COLO668 (cell line): ENCODE measurements at regions not wholly inside any gene's neighbourhood (a gene's known extent, or its start where the extent isn't known, plus 50 kb on each side); places are given as distances from the start of the nearest gene placed in this dataset.
"Not testable (repeated sequence)": the region's sequence is repeated elsewhere in the genome, so short reads cannot be mapped to it uniquely, and the experiment has no call there.

Experiments
- DNase-seq: peaks from one replicate; lab custom pipeline; 2025; ENCODE audit not compliant: unreplicated experiment; lab: John Stamatoyannopoulos, UW

DNA sequence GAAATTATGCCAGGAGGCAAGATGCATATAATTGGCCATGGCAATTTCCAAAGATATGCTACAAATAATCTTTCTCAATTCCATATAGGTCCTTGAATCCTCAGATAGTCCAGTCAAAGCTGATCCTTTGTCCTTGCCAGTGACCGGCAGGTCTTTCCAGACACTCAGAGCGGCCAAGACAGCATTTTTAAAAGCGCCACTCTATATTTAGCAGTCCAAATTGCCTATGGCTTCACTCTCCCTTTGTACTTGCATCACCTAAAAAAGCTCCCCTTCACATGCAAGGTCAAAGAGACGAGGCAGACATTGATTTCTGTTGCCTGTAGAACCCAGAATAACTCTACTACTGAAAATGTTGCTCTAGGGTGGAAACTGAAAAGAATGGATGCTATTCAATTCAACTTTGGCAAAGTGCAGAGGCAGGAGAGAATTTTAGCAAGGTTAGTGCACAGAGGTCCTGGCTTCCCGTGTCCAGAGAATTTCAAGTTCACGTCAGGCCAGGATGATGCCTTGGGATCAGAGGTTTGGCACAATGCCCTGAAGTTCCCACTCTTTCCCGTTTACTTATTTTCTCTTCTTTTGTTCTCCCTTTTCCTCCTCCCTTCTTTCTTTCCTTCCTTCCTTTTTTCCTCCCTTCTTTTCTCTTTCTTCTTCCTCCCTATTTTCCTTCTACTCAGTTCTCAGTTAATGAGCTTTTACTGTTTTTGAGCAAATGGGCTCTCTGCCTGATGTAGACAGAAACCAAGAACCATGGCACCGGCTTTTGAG, 108.5 kb downstream of the KCNK1 start:
- no peak for DNase-seq

DNA sequence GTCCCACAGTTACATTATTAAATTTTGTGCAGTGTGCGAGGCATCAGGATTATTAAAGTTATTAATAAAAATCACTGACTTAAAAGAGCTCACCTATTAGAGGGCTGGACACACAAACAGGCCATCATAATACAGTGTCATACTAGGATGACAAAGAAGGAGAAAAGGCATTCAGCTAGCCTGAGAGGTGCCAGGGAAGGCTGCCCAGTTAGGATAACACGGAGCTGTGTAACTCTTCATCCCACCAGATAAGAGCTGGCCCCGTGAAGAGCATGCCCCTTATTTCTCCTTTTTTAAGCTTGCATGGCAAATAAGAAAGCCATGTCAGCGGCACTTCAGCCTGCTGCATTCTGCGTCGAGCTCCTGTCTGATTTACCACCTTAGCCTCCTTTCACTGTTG, 109.5 kb downstream of the KCNK1 start:
- no peak for DNase-seq

DNA sequence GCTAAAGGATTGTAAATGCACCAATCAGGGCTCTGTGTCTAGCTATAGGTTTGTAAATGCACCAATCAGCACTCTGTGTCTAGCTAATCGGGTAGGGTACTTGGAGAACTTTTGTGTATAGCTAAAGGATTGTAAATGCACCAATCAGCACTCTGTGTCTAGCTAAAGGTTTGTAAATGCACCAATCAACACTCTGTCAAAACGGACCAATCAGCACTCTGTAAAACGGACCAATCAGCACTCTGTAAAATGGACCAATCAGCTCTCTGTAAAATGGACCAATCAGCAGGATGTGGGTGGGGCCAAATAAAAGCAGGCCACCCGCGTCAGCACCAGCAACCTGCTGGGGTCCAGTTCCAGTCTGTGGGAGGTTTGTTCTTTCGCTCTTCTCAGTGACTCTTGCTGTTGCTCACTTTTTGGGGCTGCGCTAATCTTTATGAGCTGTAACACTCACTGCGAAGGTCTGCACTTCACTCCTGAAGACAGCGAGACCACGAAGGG, 110.3 kb downstream of the KCNK1 start:
- DNase-seq: not testable (repeated sequence)

DNA sequence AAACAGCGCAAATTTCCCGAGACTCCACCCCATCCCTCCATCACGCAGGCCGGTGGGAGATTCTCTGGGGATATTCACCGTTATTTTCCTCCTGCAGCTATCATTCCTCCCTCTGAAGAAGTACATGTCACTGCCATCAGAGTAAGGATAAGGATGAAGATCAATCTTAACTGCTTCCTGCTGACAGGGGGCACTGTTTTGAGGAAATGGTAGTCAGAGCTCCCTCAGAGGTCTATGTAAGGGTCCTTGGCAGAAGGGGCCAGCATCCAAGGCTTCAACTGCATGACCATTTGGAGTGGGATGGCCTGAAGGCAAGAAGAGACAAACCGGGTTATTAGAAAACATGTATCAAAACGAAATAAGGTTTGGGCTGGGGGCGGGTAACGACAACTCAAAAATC, 111.5 kb downstream of the KCNK1 start:
- no peak for DNase-seq

DNA sequence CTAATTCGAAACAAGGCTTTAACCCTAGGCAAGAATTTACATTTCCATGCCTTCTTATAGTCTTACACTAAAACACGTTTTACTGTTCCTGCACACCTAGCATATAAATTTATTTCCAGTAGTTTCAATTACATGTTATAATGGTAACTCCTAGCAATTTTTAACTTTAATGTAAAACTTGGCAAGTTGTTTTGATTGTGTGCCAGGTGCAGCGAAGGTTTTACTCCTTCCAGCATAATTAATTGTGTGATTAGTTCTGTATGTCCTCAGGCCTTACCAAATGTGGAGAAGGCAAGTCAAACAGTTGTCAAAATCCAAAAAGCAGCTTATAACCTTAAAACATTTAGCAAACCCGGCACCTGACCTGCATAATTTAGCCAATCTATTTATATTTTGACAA, 114.8 kb downstream of the KCNK1 start:
- DNase-seq: no peak

DNA sequence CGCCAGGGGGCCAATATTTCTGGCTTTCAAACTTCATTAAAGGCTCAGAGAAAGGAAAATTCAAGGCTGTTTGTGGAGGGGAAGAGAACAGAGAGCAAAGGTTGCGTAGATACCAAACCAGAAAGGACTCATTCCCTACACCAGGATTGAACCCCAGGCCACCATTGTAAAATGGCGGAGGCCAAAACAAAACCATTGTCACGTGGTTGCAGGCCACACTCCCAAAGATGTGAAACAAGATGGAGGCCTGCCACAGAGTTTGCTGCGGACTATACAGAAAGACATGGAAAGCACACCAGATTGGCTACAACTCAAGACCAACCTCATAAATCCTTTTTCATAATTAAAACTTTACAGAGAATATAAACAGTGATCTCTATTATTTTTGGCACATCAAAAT, 116.5 kb downstream of the KCNK1 start:
- DNase-seq: no peak

DNA sequence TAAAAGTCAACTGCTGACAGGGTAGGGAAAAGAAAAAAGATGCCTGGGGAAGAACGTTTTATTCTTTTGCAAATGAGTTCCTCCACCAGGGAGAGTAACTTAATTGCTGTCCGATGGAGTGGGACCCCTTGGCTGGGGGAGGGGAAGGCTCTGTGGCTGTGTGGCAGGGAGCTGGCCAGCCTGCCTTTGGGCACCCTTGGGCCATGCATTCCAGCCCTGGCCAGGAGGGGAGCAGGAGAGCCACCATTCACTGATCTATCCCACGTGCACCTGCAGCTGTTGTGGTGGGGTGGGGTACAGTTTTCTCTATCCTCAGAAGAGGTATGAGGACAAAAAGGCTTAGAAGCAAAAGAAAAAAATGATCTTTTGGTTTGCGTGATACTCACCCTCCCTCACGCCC, 116.9 kb downstream of the KCNK1 start:
- peak; percentile 13 for DNase-seq

DNA sequence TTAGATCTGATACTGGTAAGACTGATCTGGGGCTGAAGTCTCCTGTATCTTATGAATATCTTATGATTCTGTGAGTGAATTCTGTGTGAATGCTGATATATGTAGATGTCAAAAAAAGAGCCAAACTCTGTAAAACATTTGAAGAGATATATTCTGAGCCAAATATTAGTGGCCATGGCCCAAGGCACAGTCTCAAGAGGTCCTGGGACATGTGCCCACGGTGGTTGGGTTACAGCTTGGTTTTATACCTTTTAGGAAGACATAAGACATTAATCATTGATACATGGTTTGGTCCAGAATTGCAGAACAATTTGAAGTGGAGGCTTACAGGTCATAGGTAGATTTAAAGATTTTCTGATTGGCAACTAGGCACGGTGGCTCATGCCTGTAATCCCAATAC, 118.3 kb downstream of the KCNK1 start:
- DNase-seq: no peak

DNA sequence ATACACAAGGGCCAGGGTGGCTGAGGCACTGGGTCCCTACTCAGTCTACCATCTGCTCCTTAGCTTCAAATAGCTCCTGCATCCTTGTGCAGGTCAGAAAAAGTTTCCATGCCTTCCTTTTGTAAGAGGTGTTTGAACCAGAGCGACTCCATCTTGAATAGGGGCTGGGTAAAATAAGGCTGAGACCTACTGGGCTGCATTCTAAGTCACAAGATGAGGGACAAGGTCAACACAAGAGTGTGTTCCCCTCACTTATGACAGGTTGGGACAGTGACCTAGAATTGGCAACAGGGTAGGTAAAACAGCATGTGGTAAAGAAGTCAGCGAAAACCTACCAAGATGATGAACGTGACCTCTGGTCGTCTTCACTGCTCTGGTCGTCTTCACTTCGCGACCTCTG, 120.5 kb downstream of the KCNK1 start:
- DNase-seq: no peak

DNA sequence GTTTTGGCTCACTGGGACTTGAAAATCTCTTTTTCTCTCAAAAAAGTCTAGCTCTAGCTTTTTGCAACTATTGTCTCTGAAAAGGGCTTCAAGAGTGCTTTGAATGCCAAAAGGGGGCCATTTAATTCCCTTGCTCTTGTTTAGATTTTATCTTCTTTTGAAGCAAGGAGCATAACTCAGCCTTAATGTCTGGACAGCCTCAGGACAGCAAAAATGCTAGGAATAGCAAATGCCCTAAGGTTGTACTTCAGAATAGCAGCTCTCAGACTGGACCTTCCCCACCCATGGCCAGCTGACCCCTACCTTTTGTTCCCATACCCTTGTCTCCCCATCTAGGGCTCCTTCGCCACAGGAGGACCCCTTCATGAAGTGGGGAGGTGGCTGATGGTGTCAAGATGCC, 121.4 kb downstream of the KCNK1 start:
- no peak for DNase-seq

DNA sequence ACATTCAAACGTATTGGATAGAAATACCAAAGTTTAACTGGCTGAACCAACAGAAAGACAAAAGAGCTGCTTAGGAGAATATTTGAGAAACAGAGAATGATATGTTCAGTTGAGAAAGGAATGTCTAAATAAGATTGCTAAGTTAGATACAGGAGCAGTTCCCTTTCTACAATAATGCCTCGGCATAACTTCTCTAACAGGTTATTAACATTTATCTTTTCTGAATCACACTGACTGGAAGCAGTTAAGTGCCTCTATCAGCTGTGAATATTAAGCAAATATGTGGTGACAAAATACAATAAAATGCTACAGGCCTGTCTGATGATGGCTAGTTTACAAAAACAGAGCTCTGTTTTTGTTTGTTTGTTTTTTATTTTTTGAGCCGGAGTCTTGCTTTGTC, 121.9 kb downstream of the KCNK1 start:
- DNase-seq: no peak

DNA sequence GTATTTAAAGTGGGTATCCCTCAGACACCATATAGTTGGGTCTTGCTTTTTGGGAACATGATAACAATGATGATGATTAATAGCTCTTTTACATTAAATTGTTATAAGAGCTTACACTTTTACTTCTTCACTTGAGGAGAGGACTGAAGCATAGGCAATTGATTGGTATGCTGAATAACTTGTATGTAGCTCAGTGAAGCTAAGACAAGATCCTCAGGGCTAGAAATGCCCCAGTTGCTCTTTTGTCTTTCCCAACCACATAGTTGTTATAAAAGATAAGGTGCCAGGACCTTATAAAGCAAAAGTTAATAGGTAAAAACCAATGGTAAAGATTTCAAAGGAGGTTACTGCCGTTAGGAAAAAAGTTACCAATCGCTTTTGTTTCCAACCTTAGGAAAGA, 123.4 kb downstream of the KCNK1 start:
- DNase-seq: no peak

DNA sequence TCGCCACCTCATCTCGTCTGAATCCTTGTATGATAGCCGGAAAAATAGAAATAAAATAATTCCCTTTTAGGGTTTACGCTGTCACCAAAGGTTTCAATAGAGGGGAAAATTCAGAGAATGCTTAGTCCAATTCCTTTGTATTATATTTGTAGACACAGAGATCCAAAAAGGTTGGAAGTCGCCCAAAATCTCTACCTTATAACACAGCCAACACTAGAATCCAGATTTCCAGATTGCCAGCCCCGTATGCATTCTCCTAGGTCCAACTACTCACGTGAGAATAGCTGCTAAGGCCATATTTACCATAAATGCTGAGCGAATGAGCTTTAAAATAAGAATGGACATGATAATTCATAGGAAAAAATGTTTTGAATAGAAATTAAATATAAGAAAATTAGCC, 124.5 kb downstream of the KCNK1 start:
- DNase-seq: no peak

DNA sequence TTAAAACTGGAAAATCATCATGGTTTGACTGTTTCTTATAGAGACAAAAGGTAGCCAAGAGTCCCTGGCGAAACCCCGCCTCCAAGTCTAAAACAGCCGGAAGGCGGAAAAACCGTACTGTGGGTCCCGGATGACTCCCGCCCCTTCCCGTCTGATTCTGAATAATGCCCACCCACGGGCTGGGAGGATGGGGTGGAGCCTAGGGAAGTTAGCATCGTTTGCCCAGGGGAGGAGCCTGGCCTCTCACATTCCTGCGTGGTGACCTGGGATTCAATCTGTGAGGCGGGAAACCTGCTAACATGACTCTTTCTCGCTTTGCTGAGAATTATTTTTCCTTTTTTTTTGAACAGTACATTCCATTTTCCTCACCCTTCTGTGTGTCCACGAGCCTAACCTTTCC, 124.9 kb downstream of the KCNK1 start:
- no peak for DNase-seq

DNA sequence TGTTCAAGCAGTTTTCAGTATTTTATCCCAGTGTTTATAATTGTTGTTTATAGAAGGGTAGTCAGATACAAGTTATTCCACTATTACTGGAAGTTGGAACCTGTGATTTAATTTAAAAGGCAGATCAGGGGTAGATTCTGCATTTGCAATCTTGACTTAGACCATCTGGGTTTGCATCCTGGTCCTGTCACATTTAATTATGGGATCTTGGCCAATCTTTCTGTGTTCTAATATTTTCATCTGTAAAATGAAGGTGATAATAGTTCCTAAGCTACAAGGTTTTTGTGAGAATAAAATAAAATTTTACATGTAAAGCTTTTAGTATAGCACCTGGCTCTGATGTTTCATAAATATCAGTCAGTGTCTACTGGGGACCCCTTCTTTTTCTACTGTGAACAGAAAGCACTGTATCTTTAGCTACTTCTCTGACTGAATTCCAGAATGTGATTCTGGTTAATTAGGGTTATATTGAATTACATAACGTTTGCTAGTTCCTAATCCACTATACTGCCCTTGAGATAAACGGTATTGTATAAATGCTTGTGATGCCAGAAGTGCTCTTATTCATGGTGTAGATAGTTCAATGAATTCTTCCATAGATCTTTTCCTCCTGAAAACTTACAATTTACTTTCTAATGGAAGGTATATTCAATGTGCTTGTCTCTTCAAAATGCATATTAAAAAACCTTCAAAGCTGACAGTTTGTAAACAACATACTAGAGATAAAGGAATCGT, 131.0 kb downstream of the KCNK1 start:
- no peak for DNase-seq

DNA sequence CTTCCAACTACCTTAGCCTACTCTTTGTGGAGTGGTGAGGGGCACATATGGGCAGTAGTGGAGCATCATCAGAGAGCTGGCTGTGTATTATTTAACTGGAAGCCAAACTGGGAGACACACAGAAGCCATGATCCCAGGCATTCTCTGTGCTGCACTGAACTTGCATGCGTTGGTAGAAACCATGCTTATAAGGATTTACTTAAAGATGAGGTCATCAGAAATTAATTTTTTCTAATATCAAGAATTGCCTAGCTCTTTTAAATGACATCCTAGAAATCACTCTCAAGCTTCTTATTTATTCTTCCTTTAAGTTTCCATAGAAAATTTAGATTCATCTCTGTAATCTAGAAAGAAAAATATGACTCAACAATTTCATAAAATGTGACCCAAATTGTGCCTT, 136.2 kb downstream of the KCNK1 start:
- no peak for DNase-seq

DNA sequence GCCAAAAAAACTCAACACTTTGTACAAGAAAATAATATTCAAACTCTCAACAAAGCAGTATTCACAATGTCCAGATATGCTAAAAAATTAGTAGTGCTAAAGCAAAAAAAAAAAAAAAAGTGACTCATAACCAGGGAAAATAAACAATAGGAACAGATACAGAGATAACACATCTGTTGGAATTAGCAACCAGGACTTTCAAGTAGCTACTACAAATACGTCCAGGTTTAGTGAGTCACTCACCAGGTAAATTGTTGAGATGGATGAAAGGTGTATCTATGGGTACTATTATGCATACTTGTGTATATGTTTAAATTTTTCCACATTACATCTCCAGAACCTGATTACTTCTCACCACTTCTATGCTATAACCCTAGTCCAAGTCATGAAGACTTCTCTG, 144.8 kb upstream of the SLC35F3 start:
- no peak for DNase-seq

DNA sequence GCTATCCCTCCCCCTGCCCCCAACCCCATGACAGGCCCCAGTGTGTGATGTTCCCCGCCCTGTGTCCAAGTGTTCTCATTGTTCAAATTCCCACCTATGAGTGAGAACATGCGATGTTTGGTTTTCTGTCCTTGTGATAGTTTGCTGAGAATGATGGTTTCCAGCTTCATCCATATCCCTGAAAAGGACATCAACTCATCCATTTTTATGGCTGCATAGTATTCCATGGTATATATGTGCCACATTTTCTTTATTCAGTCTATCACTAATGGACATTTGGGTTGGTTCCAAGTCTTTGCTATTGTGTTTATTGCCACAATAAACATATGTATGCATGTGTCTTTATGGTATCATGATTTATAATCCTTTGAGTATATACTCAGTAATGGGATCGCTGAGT, 140.2 kb upstream of the SLC35F3 start:
- DNase-seq: not testable (repeated sequence)

DNA sequence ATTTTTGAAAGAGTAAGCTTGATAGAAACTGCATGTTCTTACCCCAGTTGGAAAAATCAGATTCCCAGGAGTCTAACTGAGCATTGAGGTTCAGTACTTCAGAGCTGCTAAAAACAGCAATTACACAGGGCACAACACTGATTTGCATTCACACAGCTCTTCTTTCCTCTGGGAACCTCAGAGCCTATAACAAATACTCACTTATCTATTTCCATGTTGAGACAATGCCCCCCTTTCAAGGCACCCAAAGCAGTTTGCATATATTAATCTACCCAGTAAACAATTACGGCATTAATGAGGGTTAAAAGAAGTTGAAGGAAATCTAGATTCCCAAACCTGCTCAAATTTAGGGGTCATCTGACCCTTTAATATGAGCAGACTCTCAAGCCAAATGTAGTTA, 126.9 kb upstream of the SLC35F3 start:
- DNase-seq: no peak

DNA sequence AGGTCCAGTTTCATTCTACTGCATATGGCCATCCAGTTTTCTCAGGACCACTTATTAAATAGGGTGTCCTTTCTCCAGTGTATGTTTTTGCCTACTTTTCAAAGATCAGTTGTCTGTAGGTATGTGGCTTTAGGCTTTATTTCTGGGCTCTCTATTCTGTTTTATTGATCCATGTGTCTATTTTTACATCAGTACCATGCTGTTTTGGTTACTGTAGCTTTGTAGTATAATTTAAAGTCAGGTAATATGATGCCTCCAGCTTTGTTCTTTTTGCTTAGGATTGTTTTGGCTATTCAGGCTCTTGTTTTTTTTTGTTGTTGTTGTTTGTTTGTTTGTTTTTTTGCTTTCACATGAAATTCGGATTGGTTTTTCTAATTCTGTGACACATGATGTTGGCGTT, 124.4 kb upstream of the SLC35F3 start:
- no peak for DNase-seq

DNA sequence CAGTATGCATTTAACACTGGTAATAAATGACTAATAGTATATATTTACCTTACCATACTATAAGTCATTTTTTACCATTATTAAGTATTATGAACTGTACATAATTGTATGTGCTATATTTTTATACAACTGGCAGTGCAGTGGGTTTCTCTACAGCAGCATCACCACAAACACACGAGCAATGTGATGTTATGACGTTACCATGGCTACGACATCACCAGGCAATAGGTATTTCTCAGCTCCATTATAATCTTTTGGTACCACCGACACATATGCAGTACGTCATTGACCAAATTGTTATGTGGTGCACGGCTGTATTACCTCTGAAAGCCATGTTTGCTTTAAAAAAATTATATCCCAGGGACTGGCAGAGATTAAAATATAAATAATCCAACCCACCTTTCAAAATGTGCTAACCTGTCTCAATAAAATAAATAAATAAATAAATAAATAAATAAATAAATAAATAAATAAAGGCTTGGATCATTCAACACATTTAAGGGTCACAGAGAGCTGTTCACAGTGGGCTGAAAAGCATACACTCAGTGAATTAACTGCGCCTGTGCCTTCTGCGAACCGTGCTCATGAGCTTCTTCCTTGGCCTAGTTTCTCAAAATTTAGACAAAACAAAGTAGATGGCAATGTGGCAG, 121.4 kb upstream of the SLC35F3 start:
- no peak for DNase-seq

DNA sequence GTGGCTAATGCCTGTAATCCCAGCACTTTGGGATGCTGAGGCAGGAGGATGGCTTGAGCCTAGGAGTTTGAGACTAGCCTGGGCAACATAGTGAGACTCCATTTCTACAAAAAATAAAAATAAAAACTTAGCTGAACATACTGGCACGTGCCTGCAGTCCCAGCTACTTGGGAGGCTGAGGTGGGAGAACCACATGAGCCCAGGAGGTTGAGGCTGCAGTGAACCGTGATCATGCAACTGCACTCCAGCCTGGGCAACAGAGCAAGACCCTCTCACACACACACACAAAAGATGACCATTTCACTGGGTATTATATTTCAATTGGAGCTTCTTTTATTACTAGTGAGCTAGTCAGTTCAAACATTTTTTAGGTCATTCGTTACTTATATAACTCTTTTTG, 116.9 kb upstream of the SLC35F3 start:
- no peak for DNase-seq
